ENCODE measurements at regions not wholly inside any gene's neighbourhood (a gene's known extent, or its start where the extent isn't known, plus 50 kb on each side); places are given as distances from the start of the nearest gene placed in this dataset.

- TF ChIP-seq EGR1 (IDR thresholded peaks at IDR 0.05; ENCODE audit: borderline replicate concordance, low read depth, low read length) (no peak), CTCF (IDR thresholded peaks at IDR 0.05; ENCODE audit: control extremely low read depth in 1 of 3, insufficient read depth in 1 of 3, low read depth in 1 of 3, low read length in 3 of 3) (no peak), POLR2AphosphoS5 (IDR thresholded peaks at IDR 0.05; ENCODE audit: low read depth, low read length) (no peak), POLR2A (IDR thresholded peaks at IDR 0.05; ENCODE audit: control extremely low read depth in 1 of 2, low read depth in 2 of 2, low read length in 2 of 2) (no peak), EZH2 (IDR thresholded peaks at IDR 0.05; ENCODE audit: low read depth, low read length, severe bottlenecking) (no peak), E2F6 (IDR thresholded peaks at IDR 0.05) (no peak), JUND (IDR thresholded peaks at IDR 0.05; ENCODE audit: low read length) (no peak), SIRT6 (IDR thresholded peaks at IDR 0.05; ENCODE audit: low read length) (no peak), SRF (IDR thresholded peaks at IDR 0.05; ENCODE audit: low read depth, low read length) (no peak)
Measured at GRCh38 chr11:59008947-59009346, 69.7 kb downstream of the GLYATL1 start.

Measured in H1 (cell line).